ENCODE measurements at regions not wholly inside any gene's neighbourhood (a gene's known extent, or its start where the extent isn't known, plus 50 kb on each side); places are given as distances from the start of the nearest gene placed in this dataset.
"Not testable (repeated sequence)": the region's sequence is repeated elsewhere in the genome, so short reads cannot be mapped to it uniquely, and the experiment has no call there.

DNA sequence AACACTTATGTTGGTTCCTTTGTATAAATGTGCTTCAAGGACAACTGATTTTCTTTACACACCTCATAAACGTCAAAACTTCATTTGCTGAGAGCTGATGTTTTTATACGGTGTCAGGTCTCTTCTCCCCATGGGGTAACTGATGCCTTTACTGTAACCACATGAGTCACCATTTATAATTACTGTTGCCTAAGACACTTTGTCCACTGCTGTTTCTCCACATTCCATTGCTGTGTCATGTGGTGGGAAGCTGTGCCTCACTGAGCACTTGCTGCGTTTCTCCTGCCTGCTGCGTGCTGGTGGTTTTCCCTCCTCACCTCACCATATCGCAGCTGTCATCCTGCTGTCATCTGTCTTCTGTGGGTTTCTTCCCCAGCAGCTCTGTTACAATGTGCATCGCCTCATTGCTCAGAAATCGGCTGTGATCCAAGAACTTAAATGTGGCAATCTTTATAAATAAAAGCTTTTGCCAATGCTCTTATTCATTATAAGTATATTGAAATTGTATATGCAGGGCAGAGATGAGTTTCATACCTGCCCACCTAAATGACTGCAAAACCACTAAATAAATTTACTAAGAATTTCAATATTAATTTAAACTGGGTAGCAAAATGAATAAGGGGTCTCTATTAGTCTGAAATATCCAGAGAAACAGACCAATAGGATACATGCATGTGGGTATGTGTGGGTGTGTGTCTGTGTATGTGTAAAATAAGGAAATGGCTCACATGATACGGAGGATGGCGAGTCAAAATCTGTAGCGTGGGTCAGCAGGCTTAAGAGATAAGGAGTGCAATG, 547.0 kb upstream of the SLITRK5 start:
- no peak overlapping the region for H3K27ac Mint-ChIP-seq
- H3K9me3 Mint-ChIP-seq, result no peaks in the 10 kb centered on the region
- no peak overlapping the region for H3K4me3 Mint-ChIP-seq
- no peak for DNase-seq
- no peak for ATAC-seq
- no peaks in the 10 kb centered on the region for H3K4me1 Mint-ChIP-seq
- no peaks in the 10 kb centered on the region for H3K27me3 Mint-ChIP-seq

DNA sequence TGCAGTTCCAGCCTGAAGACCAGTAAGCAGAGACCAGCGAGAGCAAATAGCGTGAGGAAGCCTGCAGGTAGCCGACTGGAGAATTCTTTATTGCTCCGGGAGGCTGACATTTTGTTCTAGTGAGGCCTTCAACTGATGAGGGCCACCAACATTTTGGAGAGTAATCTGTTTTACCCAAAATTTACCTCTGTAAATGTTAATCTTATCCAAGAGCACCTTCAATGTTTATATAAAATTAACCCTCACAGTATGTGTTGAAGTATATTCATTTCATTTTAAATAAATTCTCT, 546.4 kb upstream of the SLITRK5 start:
- Mint-ChIP-seq H3K4me1 (no peaks in the 10 kb centered on the region), H3K9me3 (no peaks in the 10 kb centered on the region), H3K27ac (no peak overlapping the region), H3K4me3 (no peak overlapping the region), H3K27me3 (no peaks in the 10 kb centered on the region)
- DNase-seq (no peak), ATAC-seq (no peak)

DNA sequence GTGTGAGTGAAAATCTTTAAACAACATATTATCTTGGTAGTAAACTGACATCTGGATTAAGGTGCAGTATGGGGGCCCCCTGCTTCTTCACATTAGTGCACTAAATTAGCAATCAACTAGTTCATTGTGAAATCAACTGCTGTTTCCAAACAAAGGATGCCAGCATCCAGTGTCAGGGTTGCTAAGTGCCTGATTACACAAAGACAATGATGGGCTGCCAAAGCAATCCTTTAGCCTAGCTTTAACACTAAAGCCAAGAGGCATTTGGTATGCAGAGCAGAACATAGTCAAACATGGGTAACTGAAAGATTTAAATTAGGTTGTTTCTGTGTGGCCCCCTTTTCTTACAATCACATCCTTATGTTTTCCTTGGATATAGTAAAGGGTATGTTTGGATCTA, 543.1 kb upstream of the SLITRK5 start:
- no peak for ATAC-seq
- no peak overlapping the region for H3K4me3 Mint-ChIP-seq
- no peak for DNase-seq
- H3K9me3 Mint-ChIP-seq, result no peaks in the 10 kb centered on the region
- H3K27ac Mint-ChIP-seq, result no peak overlapping the region
- no peaks in the 10 kb centered on the region for H3K27me3 Mint-ChIP-seq
- H3K4me1 Mint-ChIP-seq, result no peaks in the 10 kb centered on the region

DNA sequence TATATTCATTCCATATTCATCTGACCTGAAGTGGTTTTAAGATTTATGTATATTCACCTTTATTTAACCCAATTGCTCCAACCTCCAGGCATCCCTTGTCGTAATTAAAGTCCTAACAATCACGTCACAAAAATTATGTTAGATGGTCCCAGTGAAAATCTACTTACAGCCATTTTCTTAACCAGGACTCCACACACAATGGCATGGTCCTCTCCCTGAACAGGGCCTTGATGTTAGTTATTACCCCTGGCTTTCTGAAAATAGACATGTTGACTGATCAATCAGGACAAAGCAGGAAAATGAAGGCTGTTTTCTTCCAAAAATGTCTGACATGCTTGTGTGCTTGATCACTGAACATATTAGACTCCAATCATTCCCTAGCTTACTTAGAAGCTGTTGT, 542.7 kb upstream of the SLITRK5 start:
- no peak overlapping the region for H3K27ac Mint-ChIP-seq
- DNase-seq (no peak), ATAC-seq (no peak)
- H3K4me1 Mint-ChIP-seq, result no peaks in the 10 kb centered on the region
- no peaks in the 10 kb centered on the region for H3K27me3 Mint-ChIP-seq
- no peaks in the 10 kb centered on the region for H3K9me3 Mint-ChIP-seq
- no peak overlapping the region for H3K4me3 Mint-ChIP-seq

DNA sequence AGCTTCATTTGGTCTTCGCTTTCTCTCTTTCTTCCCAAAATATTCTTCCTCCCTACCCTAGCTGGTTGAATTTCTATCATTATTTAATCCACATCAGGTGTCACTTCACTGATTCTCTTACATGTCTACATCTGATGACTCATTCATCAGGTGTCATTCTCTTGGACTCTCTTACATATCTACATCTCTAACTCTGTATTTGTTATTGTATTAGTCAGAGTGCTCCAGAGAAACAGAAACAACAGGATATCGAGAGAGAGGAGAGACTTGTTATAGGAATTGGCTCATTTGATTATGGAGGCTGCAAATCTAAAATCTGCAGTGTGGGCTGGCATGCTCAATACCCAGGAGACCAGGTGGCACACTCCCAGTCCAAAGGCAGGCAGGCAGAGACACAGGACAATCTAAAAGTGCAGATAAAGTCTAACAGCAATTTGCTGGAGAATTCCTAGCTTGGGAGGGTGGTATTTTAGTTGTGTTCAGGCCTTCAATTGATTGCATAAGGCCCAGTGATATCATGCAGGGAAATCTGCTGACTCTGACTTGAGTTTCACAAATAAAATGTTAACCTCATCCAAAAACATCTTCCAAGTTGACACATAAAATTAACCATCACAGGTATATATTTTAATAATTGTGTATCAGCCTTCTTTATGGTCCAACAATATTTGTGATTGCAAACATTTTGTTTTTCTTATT, 541.4 kb upstream of the SLITRK5 start:
- Mint-ChIP-seq H3K27ac (no peak overlapping the region), H3K4me3 (no peak overlapping the region), H3K9me3 (no peaks in the 10 kb centered on the region), H3K4me1 (no peaks in the 10 kb centered on the region), H3K27me3 (no peaks in the 10 kb centered on the region)
- ATAC-seq (no peak), DNase-seq (no peak)

DNA sequence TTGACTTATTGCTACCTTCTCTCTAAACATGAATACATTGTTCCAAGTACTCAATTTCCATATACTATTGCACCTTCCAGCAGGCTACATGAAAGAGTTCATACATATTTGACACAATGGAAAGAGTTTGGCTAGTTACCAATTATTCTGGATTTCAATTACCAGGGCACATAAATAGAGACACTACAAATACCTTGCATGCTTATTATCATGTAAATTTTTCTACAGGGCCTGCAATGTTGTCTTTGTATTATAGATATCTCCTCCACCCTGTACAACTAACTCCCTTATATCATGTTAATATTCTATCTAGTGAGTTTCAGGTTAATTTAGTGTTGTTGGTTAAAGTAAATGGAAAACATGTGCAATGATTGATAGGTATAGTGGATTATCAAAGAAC, 540.7 kb upstream of the SLITRK5 start:
- no peaks in the 10 kb centered on the region for H3K27me3 Mint-ChIP-seq
- no peaks in the 10 kb centered on the region for H3K4me1 Mint-ChIP-seq
- ATAC-seq (no peak), DNase-seq (no peak)
- H3K27ac Mint-ChIP-seq, result no peak overlapping the region
- H3K4me3 Mint-ChIP-seq, result no peak overlapping the region
- no peaks in the 10 kb centered on the region for H3K9me3 Mint-ChIP-seq

DNA sequence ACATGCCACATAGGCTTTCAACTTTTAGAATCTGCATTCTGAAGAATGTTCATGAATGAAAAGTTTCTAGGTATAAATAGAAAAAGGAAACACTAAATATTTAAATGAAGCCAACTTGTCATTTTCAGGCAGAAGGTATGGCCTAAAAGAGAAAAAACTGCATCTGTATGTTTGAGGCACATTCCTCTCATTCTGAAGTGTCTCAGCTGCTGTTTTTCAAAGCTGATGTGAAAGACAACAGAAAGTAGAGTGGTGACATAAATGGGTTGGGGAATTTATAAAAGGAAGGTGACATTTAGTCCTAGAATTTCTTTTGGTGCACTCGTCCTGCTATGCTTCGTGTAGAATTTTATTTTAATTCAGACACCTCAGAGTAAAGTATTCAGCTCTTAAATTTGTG, 539.6 kb upstream of the SLITRK5 start:
- Mint-ChIP-seq H3K9me3 (no peaks in the 10 kb centered on the region), H3K4me1 (no peaks in the 10 kb centered on the region), H3K27me3 (no peaks in the 10 kb centered on the region), H3K27ac (no peak overlapping the region), H3K4me3 (no peak overlapping the region)
- no peak for ATAC-seq
- no peak for DNase-seq

DNA sequence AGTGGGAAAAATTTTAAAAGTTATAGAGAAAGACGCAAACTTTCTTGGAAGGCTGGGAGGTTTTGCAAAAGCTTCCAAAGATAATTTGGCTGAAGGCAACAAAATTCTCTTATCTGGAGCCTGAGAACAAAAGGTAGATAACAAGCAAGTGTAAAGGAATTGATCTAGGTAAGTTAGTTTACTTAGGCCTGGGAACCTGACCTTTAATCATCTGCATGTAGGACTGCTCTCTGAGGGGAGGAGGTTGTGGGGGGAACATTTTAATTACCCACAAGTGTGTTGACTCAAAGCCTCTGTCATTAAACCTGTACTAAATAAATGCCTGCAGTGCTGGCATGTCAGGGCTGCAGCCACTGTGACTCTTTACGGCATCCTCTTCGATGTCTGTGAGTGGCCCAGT, 532.3 kb upstream of the SLITRK5 start:
- DNase-seq, result no peak
- H3K27ac Mint-ChIP-seq, result no peak overlapping the region
- no peaks in the 10 kb centered on the region for H3K27me3 Mint-ChIP-seq
- no peaks in the 10 kb centered on the region for H3K4me1 Mint-ChIP-seq
- no peak overlapping the region for H3K4me3 Mint-ChIP-seq
- peaks cover 0 to 8% of the 10 kb centered on the region in 2 donors for H3K9me3 Mint-ChIP-seq
- no peak for ATAC-seq

DNA sequence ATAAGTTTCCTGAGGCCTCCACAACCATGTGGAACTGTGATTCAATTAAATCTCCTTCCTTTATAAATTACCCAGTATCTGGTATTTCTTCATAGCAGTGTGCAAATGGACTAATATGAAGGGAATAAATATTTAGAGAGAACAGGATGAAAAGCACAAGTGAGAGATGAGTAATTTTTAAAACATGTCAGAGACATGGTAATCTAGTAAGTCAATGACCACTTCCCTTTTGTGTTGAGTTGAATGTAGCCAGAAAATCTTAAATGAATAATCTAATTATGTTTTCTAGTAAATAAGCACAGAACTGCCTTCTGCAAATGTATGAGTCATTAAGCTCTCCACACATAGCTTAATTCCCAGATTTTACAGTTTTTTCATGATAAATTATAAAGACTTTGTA, 524.1 kb upstream of the SLITRK5 start:
- Mint-ChIP-seq H3K9me3 (peaks cover 0 to 7% of the 10 kb centered on the region in 2 donors), H3K27ac (no peak overlapping the region), H3K27me3 (no peaks in the 10 kb centered on the region), H3K4me3 (no peak overlapping the region), H3K4me1 (no peaks in the 10 kb centered on the region)
- ATAC-seq (no peak), DNase-seq (no peak)

DNA sequence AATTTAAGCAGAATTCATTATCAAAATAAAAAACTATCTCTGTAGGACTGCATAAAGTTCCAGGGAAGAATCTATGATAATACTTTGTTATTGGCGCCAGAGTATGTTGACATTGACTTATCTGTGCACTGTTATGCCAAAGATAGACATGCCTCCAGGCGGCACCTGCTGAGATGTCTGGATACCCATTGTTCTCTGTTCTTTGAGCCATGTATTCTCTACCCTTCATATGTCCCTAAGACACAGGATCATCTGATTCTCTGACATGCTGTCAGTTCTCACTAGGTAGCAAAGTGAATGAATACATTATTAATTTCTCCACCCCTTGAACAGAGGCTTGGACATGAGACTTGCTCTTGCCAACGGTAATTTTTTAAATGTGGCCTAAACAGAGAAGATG, 517.8 kb upstream of the SLITRK5 start:
- no peaks in the 10 kb centered on the region for H3K4me1 Mint-ChIP-seq
- no peaks in the 10 kb centered on the region for H3K27me3 Mint-ChIP-seq
- no peak overlapping the region for H3K4me3 Mint-ChIP-seq
- H3K27ac Mint-ChIP-seq, result no peak overlapping the region
- DNase-seq, result no peak
- peaks cover 0 to 7% of the 10 kb centered on the region in 2 donors for H3K9me3 Mint-ChIP-seq
- no peak for ATAC-seq

DNA sequence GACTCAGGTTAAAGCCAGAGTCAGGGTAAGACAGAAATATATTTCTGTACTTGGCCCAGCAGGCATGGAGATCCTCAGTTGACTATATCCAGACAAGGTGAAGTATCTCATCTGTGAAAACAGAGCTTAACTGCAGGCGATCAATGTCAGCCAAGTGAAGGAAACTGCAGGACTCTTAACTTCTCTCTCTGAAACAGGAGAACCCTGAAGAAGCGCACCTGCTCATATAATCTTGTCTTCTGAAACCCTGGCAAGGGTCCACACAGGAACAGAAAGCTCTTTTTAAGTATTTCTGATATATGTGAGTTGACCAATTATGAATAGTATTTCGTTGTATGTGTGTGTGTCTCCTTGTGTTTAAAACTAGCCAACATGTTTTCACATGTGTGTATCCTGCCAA, 504.8 kb upstream of the SLITRK5 start:
- Mint-ChIP-seq H3K27ac (no peak overlapping the region), H3K27me3 (no peaks in the 10 kb centered on the region), H3K4me3 (no peak overlapping the region), H3K9me3 (peaks cover 3 to 9% of the 10 kb centered on the region in 2 donors), H3K4me1 (no peaks in the 10 kb centered on the region)
- no peak for DNase-seq
- no peak for ATAC-seq

DNA sequence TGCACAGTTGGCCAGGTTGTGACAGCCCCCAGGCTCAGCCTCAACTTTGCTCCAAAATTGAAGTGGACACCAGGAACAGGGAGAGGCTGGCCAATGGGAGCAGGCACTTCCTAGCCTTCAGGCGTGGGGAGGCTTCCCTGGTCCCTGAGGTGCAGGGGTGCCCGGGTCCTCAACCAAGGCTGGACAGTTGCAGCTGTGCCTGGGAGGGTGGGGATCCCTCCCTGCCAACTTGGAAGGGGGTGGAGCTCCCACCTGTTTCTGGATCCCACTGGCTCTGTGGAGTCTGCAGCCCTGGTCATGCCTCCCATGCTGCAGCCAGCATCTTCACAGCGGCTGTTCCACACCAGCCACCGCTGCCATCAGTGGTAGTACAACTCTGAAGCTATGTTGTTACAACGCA, 502.8 kb upstream of the SLITRK5 start:
- Mint-ChIP-seq H3K27me3 (no peaks in the 10 kb centered on the region), H3K27ac (no peak overlapping the region), H3K4me3 (no peak overlapping the region), H3K4me1 (no peaks in the 10 kb centered on the region), H3K9me3 (peaks cover 0 to 9% of the 10 kb centered on the region in 2 donors)
- no peak for DNase-seq
- no peak for ATAC-seq

DNA sequence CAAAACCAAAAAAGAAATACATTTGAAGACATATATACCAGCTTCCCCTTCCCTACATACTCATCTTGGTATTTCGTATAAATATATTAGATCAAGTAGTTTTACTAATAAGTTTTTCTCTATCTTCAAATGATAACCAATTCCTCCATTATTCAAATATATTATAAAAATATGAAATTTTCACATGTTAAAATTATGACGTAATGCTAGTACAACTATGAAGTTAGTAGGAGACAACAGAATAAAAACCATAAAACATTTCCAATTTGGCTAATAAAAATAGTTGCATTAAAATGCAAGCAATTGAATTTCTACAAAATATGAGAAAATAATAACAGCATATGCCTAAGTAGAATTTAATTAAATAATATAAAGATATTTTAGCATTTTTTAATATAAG, 501.8 kb upstream of the SLITRK5 start:
- no peak overlapping the region for H3K27ac Mint-ChIP-seq
- H3K27me3 Mint-ChIP-seq, result no peaks in the 10 kb centered on the region
- peaks cover 0 to 9% of the 10 kb centered on the region in 2 donors for H3K9me3 Mint-ChIP-seq
- no peak for DNase-seq
- ATAC-seq, result no peak
- H3K4me1 Mint-ChIP-seq, result no peaks in the 10 kb centered on the region
- no peak overlapping the region for H3K4me3 Mint-ChIP-seq

DNA sequence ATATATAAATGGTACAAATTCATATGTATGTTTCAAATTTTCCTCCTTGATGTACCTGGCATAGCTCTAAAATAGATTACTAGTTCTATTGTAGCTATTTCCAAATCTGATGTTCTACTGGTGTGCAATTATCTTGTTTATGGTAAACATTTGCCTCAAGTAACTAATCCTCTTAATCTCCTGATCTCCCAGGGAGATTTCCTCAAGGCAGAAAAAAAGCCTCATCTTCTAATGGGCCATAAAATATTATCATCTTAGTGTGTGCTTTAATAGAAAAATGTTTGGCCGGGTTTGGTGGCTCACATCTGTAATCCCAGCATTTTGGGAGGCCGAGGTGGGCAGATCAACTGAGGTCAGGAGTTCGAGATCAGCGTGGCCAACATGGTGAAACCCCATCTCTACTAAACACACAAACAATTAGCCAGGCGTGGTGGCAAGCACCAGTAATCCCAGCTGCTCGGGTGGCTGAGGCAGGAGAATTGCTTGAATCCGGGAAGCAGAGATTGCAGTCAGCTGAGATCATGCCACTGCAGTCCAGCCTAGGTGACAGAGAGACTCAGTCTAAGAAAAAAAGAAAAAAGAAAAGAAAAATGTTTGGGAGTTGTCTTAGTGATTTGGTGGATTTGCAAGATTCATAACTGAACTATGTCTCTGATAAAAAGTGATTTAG, 498.9 kb upstream of the SLITRK5 start:
- no peak overlapping the region for H3K27ac Mint-ChIP-seq
- peaks cover 0 to 7% of the 10 kb centered on the region in 2 donors for H3K9me3 Mint-ChIP-seq
- no peaks in the 10 kb centered on the region for H3K27me3 Mint-ChIP-seq
- ATAC-seq (no peak), DNase-seq (no peak)
- H3K4me1 Mint-ChIP-seq, result no peaks in the 10 kb centered on the region
- H3K4me3 Mint-ChIP-seq, result no peak overlapping the region

DNA sequence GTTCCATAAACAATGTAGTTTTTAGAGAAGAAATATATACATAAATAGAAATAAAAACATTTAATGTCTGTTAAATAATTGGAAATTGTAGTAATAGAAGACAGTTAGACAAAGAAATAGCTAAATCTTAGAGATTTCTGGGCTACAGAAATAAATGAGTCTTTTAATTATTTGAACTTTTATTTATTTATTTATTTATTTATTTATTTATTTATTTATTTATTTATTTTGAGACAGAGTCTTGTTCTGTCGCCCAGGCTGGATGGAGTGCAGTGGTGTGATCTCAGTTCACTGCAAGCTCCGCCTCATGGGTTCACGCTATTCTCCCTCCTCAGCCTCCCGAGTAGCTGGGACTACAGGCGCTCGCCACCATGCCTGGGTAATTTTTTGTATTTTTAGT, 486.0 kb upstream of the SLITRK5 start:
- not testable (repeated sequence) for H3K4me3 Mint-ChIP-seq, H3K4me1 Mint-ChIP-seq, H3K27ac Mint-ChIP-seq, DNase-seq, H3K27me3 Mint-ChIP-seq, ATAC-seq, H3K9me3 Mint-ChIP-seq

DNA sequence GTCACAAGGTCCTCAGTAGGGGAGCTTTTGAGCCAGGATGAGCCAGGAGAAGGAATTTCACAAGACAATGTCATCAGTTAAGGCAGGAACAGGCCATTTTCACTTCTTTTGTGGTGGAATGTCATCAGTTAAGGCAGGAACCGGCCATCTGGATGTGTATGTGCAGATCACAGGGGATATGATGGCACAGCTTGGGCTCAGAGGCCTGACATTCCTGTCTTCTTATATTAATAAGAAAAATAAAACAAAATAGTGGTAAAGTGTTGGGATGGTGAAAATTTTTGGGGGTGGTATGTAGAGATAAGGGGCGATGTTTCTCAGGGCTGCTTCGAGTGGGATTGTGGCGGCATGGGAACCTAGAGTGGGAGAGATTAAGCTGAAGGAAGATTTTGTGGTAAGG, 484.5 kb upstream of the SLITRK5 start:
- ATAC-seq, H3K27ac Mint-ChIP-seq, H3K4me3 Mint-ChIP-seq, DNase-seq, H3K4me1 Mint-ChIP-seq, H3K27me3 Mint-ChIP-seq: not testable (repeated sequence)
- H3K9me3 Mint-ChIP-seq, result peaks cover 0 to 14% of the 10 kb centered on the region in 2 donors

Measured in stimulated activated naive CD8-positive, alpha-beta T cell treated with anti-CD3 and anti-CD28 coated beads, Interleukin-15, amount 100 ng/mL, for 72 hours (primary cell).